Loucy (cell line): ENCODE measurements at regions not wholly inside any gene's neighbourhood (a gene's known extent, or its start where the extent isn't known, plus 50 kb on each side); places are given as distances from the start of the nearest gene placed in this dataset.

Experiments
- H2AFZ ChIP-seq: fragments of 200-600 bp; sonication (generic); 2 replicates; pipeline ENCODE4 v1.6.0; 2016; ENCODE audit warnings: antibody characterized with exemption, mild to moderate bottlenecking, low read length, moderate library complexity
- H3F3A ChIP-seq: fragments of 200-600 bp; 2 replicates; pipeline ENCODE4 v1.6.0; 2016; ENCODE audit warnings: antibody characterized with exemption, low read depth, mild to moderate bottlenecking
- H3K27me3 ChIP-seq: fragments of 200-600 bp; sonication (generic); 2 replicates; pipeline ENCODE4 v1.6.1; 2014; ENCODE audit warnings: low read length, mild to moderate bottlenecking; ENCODE audit not compliant: insufficient read depth, poor library complexity, severe bottlenecking
- H3K36me3 ChIP-seq: fragments of 200-600 bp; sonication (generic); 2 replicates; pipeline ENCODE4 v1.6.1; 2016; ENCODE audit warnings: low read length; ENCODE audit not compliant: insufficient read depth
- H3K4me1 ChIP-seq: fragments of 200-600 bp; sonication (generic); 2 replicates; pipeline ENCODE4 v1.5.1; 2014; ENCODE audit warnings: low read length, mild to moderate bottlenecking; ENCODE audit not compliant: insufficient read depth, poor library complexity, severe bottlenecking
- H3K4me2 ChIP-seq: fragments of 200-600 bp; sonication (generic); 2 replicates; pipeline ENCODE4 v1.6.0; 2014; ENCODE audit warnings: antibody characterized with exemption, low read length, low read depth, mild to moderate bottlenecking; ENCODE audit not compliant: poor library complexity, severe bottlenecking
- H3K4me3 ChIP-seq: fragments of 200-600 bp; sonication (generic); 2 replicates; pipeline ENCODE4 v1.5.1; 2014; ENCODE audit warnings: low read length, mild to moderate bottlenecking, mixed read lengths; ENCODE audit not compliant: poor library complexity, severe bottlenecking
- H3K79me2 ChIP-seq: fragments of 200-600 bp; sonication (generic); 2 replicates; pipeline ENCODE4 v1.6.1; 2014; ENCODE audit warnings: low read length; ENCODE audit not compliant: insufficient read depth
- H3K9ac ChIP-seq: fragments of 200-600 bp; sonication (generic); 2 replicates; pipeline ENCODE4 v1.6.0; 2014; ENCODE audit warnings: mild to moderate bottlenecking, low read depth, low read length, moderate library complexity; ENCODE audit not compliant: poor library complexity, severe bottlenecking
- H3K9me2 ChIP-seq: fragments of 200-600 bp; sonication (generic); replicated peaks from 2 replicates; pipeline ENCODE4 v1.6.1; 2016; ENCODE audit warnings: low read depth, low read length, mixed read lengths
- H3K9me3 ChIP-seq: fragments of 200-600 bp; sonication (generic); 2 replicates; pipeline ENCODE4 v1.6.1; 2014; ENCODE audit warnings: mild to moderate bottlenecking, antibody characterized with exemption, low read length, low read depth; ENCODE audit not compliant: insufficient read depth
- H4K20me1 ChIP-seq: fragments of 200-600 bp; sonication (generic); 2 replicates; pipeline ENCODE4 v1.6.0; 2014; ENCODE audit warnings: antibody characterized with exemption, low read length, mild to moderate bottlenecking; ENCODE audit not compliant: insufficient read depth, poor library complexity, severe bottlenecking
- CTCF ChIP-seq: fragments of 200-600 bp; sonication (generic); conservative IDR thresholded peaks from 2 replicates; pipeline ENCODE4 v1.5.1; 2014; ENCODE audit warnings: mild to moderate bottlenecking, antibody characterized with exemption, low read length
- EZH2phosphoT487 ChIP-seq: fragments of 200-600 bp; IDR thresholded peaks from 2 replicates; pipeline ENCODE4 v1.6.1; 2018; ENCODE audit warnings: antibody characterized with exemption, mild to moderate bottlenecking, moderate library complexity, borderline replicate concordance

GRCh38 chr11:70886256-70886655 lies 366.1 kb downstream of the SHANK2 start:
- Histone ChIP-seq H3K27me3 (no peaks in the 10 kb centered on the region), H3F3A (no peaks in the 10 kb centered on the region), H3K4me2 (no peak overlapping the region), H3K9me2 (no peaks in the 10 kb centered on the region), H3K9ac (no peak overlapping the region), H3K4me3 (no peak overlapping the region), H4K20me1 (no peaks in the 10 kb centered on the region), H3K36me3 (no peaks in the 10 kb centered on the region), H3K9me3 (peaks cover 11% of the 10 kb centered on the region; the same call in 1 of the 2 replicates), H2AFZ (no peak overlapping the region), H3K79me2 (no peaks in the 10 kb centered on the region), H3K4me1 (no peaks in the 10 kb centered on the region)
- TF ChIP-seq CTCF (no peak), EZH2phosphoT487 (no peak)

GRCh38 chr11:70886676-70887541 lies 365.5 kb downstream of the SHANK2 start:
- Histone ChIP-seq H4K20me1 (no peaks in the 10 kb centered on the region), H3K9me2 (no peaks in the 10 kb centered on the region), H2AFZ (no peak overlapping the region), H3K4me1 (no peaks in the 10 kb centered on the region), H3F3A (no peaks in the 10 kb centered on the region), H3K9me3 (peaks cover 11% of the 10 kb centered on the region; the same call in 1 of the 2 replicates), H3K79me2 (no peaks in the 10 kb centered on the region), H3K36me3 (no peaks in the 10 kb centered on the region), H3K4me3 (no peak overlapping the region), H3K4me2 (no peak overlapping the region), H3K27me3 (no peaks in the 10 kb centered on the region), H3K9ac (no peak overlapping the region)
- TF ChIP-seq CTCF (no peak), EZH2phosphoT487 (no peak)

- no peaks in the 10 kb centered on the region for H3K27me3 ChIP-seq
- H4K20me1 ChIP-seq, result no peaks in the 10 kb centered on the region
- H3K9ac ChIP-seq, result no peak overlapping the region
- no peaks in the 10 kb centered on the region for H3K79me2 ChIP-seq
- no peak overlapping the region for H3K4me3 ChIP-seq
- H3K4me2 ChIP-seq, result no peak overlapping the region
- TF ChIP-seq EZH2phosphoT487 (no peak), CTCF (no peak)
- no peaks in the 10 kb centered on the region for H3K9me2 ChIP-seq
- H3K9me3 ChIP-seq, result peaks cover 11% of the 10 kb centered on the region; the same call in 1 of the 2 replicates
- no peaks in the 10 kb centered on the region for H3F3A ChIP-seq
- H2AFZ ChIP-seq, result no peak overlapping the region
- H3K36me3 ChIP-seq, result no peaks in the 10 kb centered on the region
- H3K4me1 ChIP-seq, result no peaks in the 10 kb centered on the region
Observed at GRCh38 chr11:70887542-70887827, 364.9 kb downstream of the SHANK2 start.
